K562 (cell line): ENCODE measurements at regions not wholly inside any gene's neighbourhood (a gene's known extent, or its start where the extent isn't known, plus 50 kb on each side); places are given as distances from the start of the nearest gene placed in this dataset.

Source experiments
- CHD2 ChIP-seq: IDR thresholded peaks from 2 replicates; pipeline ENCODE4 v1.6.1; 2011; ENCODE audit warnings: low read depth, low read length
- KDM4B ChIP-seq, 2 experiments: fragments of 450-650 bp in 1 of 2; sonication (generic) in 1 of 2; IDR thresholded peaks; 2 replicates each; pipeline ENCODE4 v1.6.1; 2016 to 2017; ENCODE audit warnings: borderline replicate concordance in 2 of 2, antibody characterized with exemption in 1 of 2, low read depth in 1 of 2, mild to moderate bottlenecking in 1 of 2
- MYC ChIP-seq, 2 experiments: fragments of 250-450 bp in 1 of 2; sonication (Bioruptor Pico) in 1 of 2; IDR thresholded peaks; 2 replicates each; pipeline versions ENCODE4 v1.5.1 to v1.6.1; 2012 to 2021; ENCODE audit warnings: low read depth in 2 of 2, borderline replicate concordance in 1 of 2, improper control_type of control experiment in 1 of 2, low read length in 1 of 2, mild to moderate bottlenecking in 1 of 2, moderate library complexity in 1 of 2
- SPI1 ChIP-seq: IDR thresholded peaks from 2 replicates; pipeline ENCODE4 v1.6.1; 2011; ENCODE audit warnings: low read depth, low read length, control low read depth, borderline replicate concordance
- TCF7L2 ChIP-seq: fragments of 150-350 bp; IDR thresholded peaks from 2 replicates; pipeline ENCODE4 v1.6.1; 2016; ENCODE audit warnings: low read depth, mild to moderate bottlenecking, low read length, moderate library complexity
- TF ChIP-seq, protein P1 (sequence below), 3 experiments: IDR thresholded peaks in 2 of 3; conservative IDR thresholded peaks in 1 of 3; 2 replicates each; pipeline ENCODE4 v1.5.1; 2011 to 2012; ENCODE audit warnings: low read length in 3 of 3, mild to moderate bottlenecking in 3 of 3, control low read depth in 2 of 3, improper control_type of control experiment in 1 of 3, inconsistent platforms in 1 of 3, low read depth in 1 of 3, mixed read lengths in 1 of 3, moderate library complexity in 1 of 3; ENCODE audit not compliant: insufficient read depth in 2 of 3
- TF ChIP-seq, protein P2 (sequence below): fragments of 250-450 bp; sonication (Bioruptor Pico); IDR thresholded peaks from 2 replicates; pipeline ENCODE4 v1.4.0; 2020; ENCODE audit warnings: borderline replicate concordance

DNA sequence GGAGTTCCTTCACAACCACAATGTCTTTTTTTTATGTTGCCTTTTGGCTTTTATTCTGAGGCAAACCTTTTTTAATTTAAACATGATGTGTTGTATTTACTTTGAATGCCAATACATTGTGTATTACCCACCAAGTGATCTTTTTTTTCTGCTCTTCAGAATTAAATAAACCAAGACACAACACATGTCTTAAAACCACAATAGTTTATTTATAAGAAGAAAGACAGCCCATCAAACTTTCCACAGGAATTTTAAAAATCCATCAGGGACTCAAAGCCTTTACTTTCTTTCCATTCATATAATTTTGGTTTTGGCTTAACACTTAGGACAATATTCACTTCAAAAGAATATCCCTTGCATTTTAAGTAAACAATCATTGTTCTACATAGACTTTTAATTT lies 321.8 kb upstream of the MEF2C start:
- TF ChIP-seq, protein P1, sequence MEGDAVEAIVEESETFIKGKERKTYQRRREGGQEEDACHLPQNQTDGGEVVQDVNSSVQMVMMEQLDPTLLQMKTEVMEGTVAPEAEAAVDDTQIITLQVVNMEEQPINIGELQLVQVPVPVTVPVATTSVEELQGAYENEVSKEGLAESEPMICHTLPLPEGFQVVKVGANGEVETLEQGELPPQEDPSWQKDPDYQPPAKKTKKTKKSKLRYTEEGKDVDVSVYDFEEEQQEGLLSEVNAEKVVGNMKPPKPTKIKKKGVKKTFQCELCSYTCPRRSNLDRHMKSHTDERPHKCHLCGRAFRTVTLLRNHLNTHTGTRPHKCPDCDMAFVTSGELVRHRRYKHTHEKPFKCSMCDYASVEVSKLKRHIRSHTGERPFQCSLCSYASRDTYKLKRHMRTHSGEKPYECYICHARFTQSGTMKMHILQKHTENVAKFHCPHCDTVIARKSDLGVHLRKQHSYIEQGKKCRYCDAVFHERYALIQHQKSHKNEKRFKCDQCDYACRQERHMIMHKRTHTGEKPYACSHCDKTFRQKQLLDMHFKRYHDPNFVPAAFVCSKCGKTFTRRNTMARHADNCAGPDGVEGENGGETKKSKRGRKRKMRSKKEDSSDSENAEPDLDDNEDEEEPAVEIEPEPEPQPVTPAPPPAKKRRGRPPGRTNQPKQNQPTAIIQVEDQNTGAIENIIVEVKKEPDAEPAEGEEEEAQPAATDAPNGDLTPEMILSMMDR (IDR thresholded peaks at IDR 0.05 in 2 of 3, conservative IDR thresholded peaks at IDR 0.05 in 1 of 3; ENCODE audit: insufficient read depth in 2 of 3, low read depth in 1 of 3, low read length in 3 of 3): no peak
- TF ChIP-seq CHD2 (no peak), TCF7L2 (no peak), MYC (IDR thresholded peaks at IDR 0.05; ENCODE audit: low read depth, low read length) (no peak), MYC (CRISPR knock-in tag; IDR thresholded peaks at IDR 0.05; ENCODE audit: borderline replicate concordance, low read depth) (no peak), KDM4B (IDR thresholded peaks at IDR 0.05; ENCODE audit: borderline replicate concordance in 2 of 2, low read depth in 1 of 2) (no peak), SPI1 (no peak)
- TF ChIP-seq, protein P2, sequence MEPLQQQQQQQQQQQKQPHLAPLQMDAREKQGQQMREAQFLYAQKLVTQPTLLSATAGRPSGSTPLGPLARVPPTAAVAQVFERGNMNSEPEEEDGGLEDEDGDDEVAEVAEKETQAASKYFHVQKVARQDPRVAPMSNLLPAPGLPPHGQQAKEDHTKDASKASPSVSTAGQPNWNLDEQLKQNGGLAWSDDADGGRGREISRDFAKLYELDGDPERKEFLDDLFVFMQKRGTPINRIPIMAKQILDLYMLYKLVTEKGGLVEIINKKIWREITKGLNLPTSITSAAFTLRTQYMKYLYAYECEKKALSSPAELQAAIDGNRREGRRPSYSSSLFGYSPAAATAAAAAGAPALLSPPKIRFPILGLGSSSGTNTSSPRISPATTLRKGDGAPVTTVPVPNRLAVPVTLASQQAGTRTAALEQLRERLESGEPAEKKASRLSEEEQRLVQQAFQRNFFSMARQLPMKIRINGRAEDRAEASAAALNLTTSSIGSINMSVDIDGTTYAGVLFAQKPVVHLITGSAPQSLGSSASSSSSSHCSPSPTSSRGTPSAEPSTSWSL: no peak
